GM23338 (cell line): ENCODE measurements at regions not wholly inside any gene's neighbourhood (a gene's known extent, or its start where the extent isn't known, plus 50 kb on each side); places are given as distances from the start of the nearest gene placed in this dataset.
A peak's percentile ranks its signal among the peaks of the same experiment; 100 is the strongest.

Experiments used
- ATAC-seq: fragments of 200-7000 bp; cut with Tn5 transposase; 3 replicates; pipeline ENCODE4 v1.9.1; 2020
- DNase-seq: peaks from one replicate; pipeline ENCODE4 v3.0.0-alpha.2; 2015; ENCODE audit warnings: low spot score
- H2AFZ ChIP-seq: fragments of 200-600 bp; sonication (generic); 2 replicates; pipeline ENCODE4 v1.8.0; 2016; ENCODE audit warnings: antibody characterized with exemption, mild to moderate bottlenecking, moderate library complexity
- H3F3A ChIP-seq: fragments of 200-600 bp; sonication (generic); replicated peaks from 2 replicates; pipeline ENCODE4 v1.8.0; 2017; ENCODE audit warnings: antibody characterized with exemption, mixed run types, low read depth
- H3K27ac ChIP-seq: fragments of 200-600 bp; sonication (generic); 2 replicates; pipeline ENCODE4 v1.6.1; 2016; ENCODE audit warnings: low read depth
- H3K27me3 ChIP-seq: fragments of 200-600 bp; sonication (generic); 2 replicates; pipeline ENCODE4 v1.8.0; 2016; ENCODE audit warnings: mild to moderate bottlenecking, mixed run types, moderate library complexity; ENCODE audit not compliant: insufficient read depth
- H3K36me3 ChIP-seq: fragments of 200-600 bp; sonication (generic); 2 replicates; pipeline ENCODE4 v1.8.0; 2016; ENCODE audit warnings: mild to moderate bottlenecking; ENCODE audit not compliant: insufficient read depth
- H3K4me1 ChIP-seq: fragments of 200-600 bp; sonication (generic); 2 replicates; pipeline ENCODE4 v1.8.0; 2016; ENCODE audit warnings: mild to moderate bottlenecking, moderate library complexity; ENCODE audit not compliant: insufficient read depth
- H3K4me2 ChIP-seq: fragments of 200-600 bp; sonication (generic); 2 replicates; pipeline ENCODE4 v1.7.1; 2017; ENCODE audit warnings: mixed run types
- H3K4me3 ChIP-seq: fragments of 200-600 bp; sonication (generic); 2 replicates; pipeline ENCODE4 v1.6.1; 2016; ENCODE audit warnings: mixed run types
- H3K79me2 ChIP-seq: fragments of 200-600 bp; sonication (generic); replicated peaks from 2 replicates; pipeline ENCODE4 v1.8.0; 2017; ENCODE audit warnings: mild to moderate bottlenecking; ENCODE audit not compliant: insufficient read depth
- H3K9me2 ChIP-seq: fragments of 200-600 bp; sonication (generic); 2 replicates; pipeline ENCODE4 v1.8.0; 2017; ENCODE audit not compliant: insufficient read depth
- H4K20me1 ChIP-seq: fragments of 200-600 bp; sonication (generic); replicated peaks from 2 replicates; pipeline ENCODE4 v1.8.0; 2017; ENCODE audit warnings: mild to moderate bottlenecking; ENCODE audit not compliant: insufficient read depth
- H3K27ac Mint-ChIP-seq: 2 replicates; pipeline ENCODE4 v1.8.0; 2020; ENCODE audit warnings: inconsistent platforms, mild to moderate bottlenecking, moderate library complexity, mixed read lengths
- H3K27me3 Mint-ChIP-seq: 3 replicates; pipeline ENCODE4 v1.8.0; 2022; ENCODE audit warnings: low read depth, mild to moderate bottlenecking, moderate library complexity, mixed read lengths, inconsistent platforms; ENCODE audit not compliant: insufficient read depth, poor library complexity
- H3K36me3 Mint-ChIP-seq: 3 replicates; pipeline ENCODE4 v1.8.0; 2021; ENCODE audit warnings: low read depth, mild to moderate bottlenecking, inconsistent platforms, moderate library complexity, mixed read lengths
- H3K4me1 Mint-ChIP-seq: 3 replicates; pipeline ENCODE4 v1.8.0; 2020; ENCODE audit warnings: mild to moderate bottlenecking, inconsistent platforms, mixed read lengths
- H3K4me3 Mint-ChIP-seq: 3 replicates; pipeline ENCODE4 v1.8.0; 2021; ENCODE audit warnings: moderate library complexity, mild to moderate bottlenecking, inconsistent platforms, mixed read lengths
- H3K9me3 Mint-ChIP-seq: 3 replicates; pipeline ENCODE4 v1.8.0; 2020; ENCODE audit warnings: moderate library complexity, mild to moderate bottlenecking, inconsistent platforms, mixed read lengths
- CREB1 ChIP-seq: fragments of 250-450 bp; sonication (Bioruptor Pico); IDR thresholded peaks from 2 replicates; pipeline ENCODE4 v1.5.0; 2020; ENCODE audit warnings: low read depth, mild to moderate bottlenecking, moderate library complexity
- ETS1 ChIP-seq: IDR thresholded peaks from 2 replicates; pipeline ENCODE4 v1.6.1; 2016; ENCODE audit warnings: antibody characterized with exemption
- EZH2 ChIP-seq: fragments of 200-600 bp; sonication (generic); IDR thresholded peaks from one replicate; pipeline ENCODE4 v1.8.0; 2017; ENCODE audit warnings: antibody characterized with exemption, mild to moderate bottlenecking, low read depth; ENCODE audit not compliant: unreplicated experiment
- EZH2phosphoT487 ChIP-seq: fragments of 200-600 bp; sonication (generic); IDR thresholded peaks from one replicate; pipeline ENCODE4 v1.8.1; 2018; ENCODE audit warnings: antibody characterized with exemption; ENCODE audit not compliant: unreplicated experiment
- JUNB ChIP-seq: IDR thresholded peaks from one replicate; pipeline ENCODE4 v1.6.1; 2016; ENCODE audit warnings: antibody characterized with exemption; ENCODE audit not compliant: unreplicated experiment
- NANOG ChIP-seq: IDR thresholded peaks from 2 replicates; pipeline ENCODE4 v1.6.1; 2016; ENCODE audit warnings: antibody characterized with exemption, borderline replicate concordance
- POLR2AphosphoS5 ChIP-seq: IDR thresholded peaks from 2 replicates; pipeline ENCODE4 v1.6.1; 2016; ENCODE audit warnings: antibody characterized with exemption, low read depth
- STAT1 ChIP-seq: IDR thresholded peaks from one replicate; pipeline ENCODE4 v1.6.1; 2016; ENCODE audit warnings: antibody characterized with exemption; ENCODE audit not compliant: unreplicated experiment
- ZNF114 ChIP-seq: fragments of 250-450 bp; sonication (Bioruptor Pico); IDR thresholded peaks from 2 replicates; pipeline ENCODE4 v1.5.0; 2020; ENCODE audit warnings: mild to moderate bottlenecking, moderate library complexity
- ZNF331 ChIP-seq: fragments of 250-450 bp; sonication (Bioruptor Pico); IDR thresholded peaks from 2 replicates; pipeline ENCODE4 v1.5.0; 2020; ENCODE audit warnings: low read depth, mild to moderate bottlenecking, moderate library complexity
- TF ChIP-seq, protein P1 (sequence below), 2 experiments: fragments of 200-600 bp in 1 of 2; sonication (generic) in 1 of 2; conservative IDR thresholded peaks; 2 replicates each; pipeline versions ENCODE4 v1.5.1 to v1.6.1; 2016 to 2017; ENCODE audit warnings: antibody characterized with exemption in 2 of 2, low read depth in 2 of 2, mild to moderate bottlenecking in 2 of 2, moderate library complexity in 1 of 2
- TF ChIP-seq, protein P2 (sequence below): IDR thresholded peaks from one replicate; pipeline ENCODE4 v1.6.1; 2018; ENCODE audit warnings: antibody characterized with exemption; ENCODE audit not compliant: unreplicated experiment

GRCh38 chr9:115524453-115525059, 406.6 kb upstream of the TNC start:
- TF ChIP-seq, protein P1, sequence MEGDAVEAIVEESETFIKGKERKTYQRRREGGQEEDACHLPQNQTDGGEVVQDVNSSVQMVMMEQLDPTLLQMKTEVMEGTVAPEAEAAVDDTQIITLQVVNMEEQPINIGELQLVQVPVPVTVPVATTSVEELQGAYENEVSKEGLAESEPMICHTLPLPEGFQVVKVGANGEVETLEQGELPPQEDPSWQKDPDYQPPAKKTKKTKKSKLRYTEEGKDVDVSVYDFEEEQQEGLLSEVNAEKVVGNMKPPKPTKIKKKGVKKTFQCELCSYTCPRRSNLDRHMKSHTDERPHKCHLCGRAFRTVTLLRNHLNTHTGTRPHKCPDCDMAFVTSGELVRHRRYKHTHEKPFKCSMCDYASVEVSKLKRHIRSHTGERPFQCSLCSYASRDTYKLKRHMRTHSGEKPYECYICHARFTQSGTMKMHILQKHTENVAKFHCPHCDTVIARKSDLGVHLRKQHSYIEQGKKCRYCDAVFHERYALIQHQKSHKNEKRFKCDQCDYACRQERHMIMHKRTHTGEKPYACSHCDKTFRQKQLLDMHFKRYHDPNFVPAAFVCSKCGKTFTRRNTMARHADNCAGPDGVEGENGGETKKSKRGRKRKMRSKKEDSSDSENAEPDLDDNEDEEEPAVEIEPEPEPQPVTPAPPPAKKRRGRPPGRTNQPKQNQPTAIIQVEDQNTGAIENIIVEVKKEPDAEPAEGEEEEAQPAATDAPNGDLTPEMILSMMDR (conservative IDR thresholded peaks at IDR 0.05; ENCODE audit: low read depth in 2 of 2): peak; percentile 83 to 89
- TF ChIP-seq JUNB: no peak
- no peak for TF ChIP-seq POLR2AphosphoS5
- no peak for TF ChIP-seq EZH2phosphoT487
- Histone ChIP-seq H4K20me1 (no peaks in the 10 kb centered on the region; the same call in 1 of the 2 replicates), H3K4me3 (no peak overlapping the region), H3K4me1 (no peaks in the 10 kb centered on the region), H3F3A (no peaks in the 10 kb centered on the region), H3K4me2 (no peak overlapping the region), H3K27me3 (no peaks in the 10 kb centered on the region), H3K79me2 (no peaks in the 10 kb centered on the region), H3K27ac (no peak overlapping the region), H3K9me2 (no peaks in the 10 kb centered on the region; the same call in 1 of the 2 replicates), H3K36me3 (no peaks in the 10 kb centered on the region), H2AFZ (no peak overlapping the region)
- DNase-seq: peak; percentile 81
- no peak overlapping the region for H3K27ac Mint-ChIP-seq
- peaks cover 2% of the 10 kb centered on the region; the same call in 1 of the 3 replicates for H3K4me1 Mint-ChIP-seq
- H3K9me3 Mint-ChIP-seq: no peaks in the 10 kb centered on the region; the same call in 1 of the 3 replicates
- H3K36me3 Mint-ChIP-seq: peaks cover 27% of the 10 kb centered on the region; the same call in 2 of the 3 replicates
- peak; percentile 71 for ATAC-seq
- no peak overlapping the region for H3K4me3 Mint-ChIP-seq
- no peaks in the 10 kb centered on the region for H3K27me3 Mint-ChIP-seq

GRCh38 chr9:115525111-115526058, 407.4 kb upstream of the TNC start:
- no peak overlapping the region for H3K4me3 Mint-ChIP-seq
- no peaks in the 10 kb centered on the region for H3K36me3 ChIP-seq
- H3K4me2 ChIP-seq: no peak overlapping the region
- H3K9me3 Mint-ChIP-seq: no peaks in the 10 kb centered on the region; the same call in 1 of the 3 replicates
- no peak overlapping the region for H2AFZ ChIP-seq
- peaks cover 24% of the 10 kb centered on the region; the same call in 2 of the 3 replicates for H3K36me3 Mint-ChIP-seq
- H3K27ac Mint-ChIP-seq: no peak overlapping the region
- H3K4me1 ChIP-seq: no peaks in the 10 kb centered on the region
- H3K27me3 ChIP-seq: no peaks in the 10 kb centered on the region
- H3K27me3 Mint-ChIP-seq: no peaks in the 10 kb centered on the region
- H3K4me3 ChIP-seq: no peak overlapping the region
- DNase-seq: no peak
- H3K27ac ChIP-seq: no peak overlapping the region
- peaks cover 2% of the 10 kb centered on the region; the same call in 1 of the 3 replicates for H3K4me1 Mint-ChIP-seq
- no peaks in the 10 kb centered on the region for H3F3A ChIP-seq
- peaks cover 2% of the 10 kb centered on the region; the same call in 1 of the 2 replicates for H3K9me2 ChIP-seq
- H4K20me1 ChIP-seq: no peaks in the 10 kb centered on the region; the same call in 1 of the 2 replicates
- ATAC-seq: no peak
- no peaks in the 10 kb centered on the region for H3K79me2 ChIP-seq
- TF ChIP-seq JUNB (no peak), CREB1 (CRISPR knock-in tag) (no peak), ZNF331 (CRISPR knock-in tag) (no peak), STAT1 (no peak), ZNF114 (CRISPR knock-in tag) (no peak), POLR2AphosphoS5 (no peak), NANOG (no peak), EZH2 (no peak), EZH2phosphoT487 (no peak), ETS1 (no peak)
- TF ChIP-seq, protein P1 (conservative IDR thresholded peaks at IDR 0.05; ENCODE audit: low read depth in 2 of 2): no peak
- TF ChIP-seq, protein P2, sequence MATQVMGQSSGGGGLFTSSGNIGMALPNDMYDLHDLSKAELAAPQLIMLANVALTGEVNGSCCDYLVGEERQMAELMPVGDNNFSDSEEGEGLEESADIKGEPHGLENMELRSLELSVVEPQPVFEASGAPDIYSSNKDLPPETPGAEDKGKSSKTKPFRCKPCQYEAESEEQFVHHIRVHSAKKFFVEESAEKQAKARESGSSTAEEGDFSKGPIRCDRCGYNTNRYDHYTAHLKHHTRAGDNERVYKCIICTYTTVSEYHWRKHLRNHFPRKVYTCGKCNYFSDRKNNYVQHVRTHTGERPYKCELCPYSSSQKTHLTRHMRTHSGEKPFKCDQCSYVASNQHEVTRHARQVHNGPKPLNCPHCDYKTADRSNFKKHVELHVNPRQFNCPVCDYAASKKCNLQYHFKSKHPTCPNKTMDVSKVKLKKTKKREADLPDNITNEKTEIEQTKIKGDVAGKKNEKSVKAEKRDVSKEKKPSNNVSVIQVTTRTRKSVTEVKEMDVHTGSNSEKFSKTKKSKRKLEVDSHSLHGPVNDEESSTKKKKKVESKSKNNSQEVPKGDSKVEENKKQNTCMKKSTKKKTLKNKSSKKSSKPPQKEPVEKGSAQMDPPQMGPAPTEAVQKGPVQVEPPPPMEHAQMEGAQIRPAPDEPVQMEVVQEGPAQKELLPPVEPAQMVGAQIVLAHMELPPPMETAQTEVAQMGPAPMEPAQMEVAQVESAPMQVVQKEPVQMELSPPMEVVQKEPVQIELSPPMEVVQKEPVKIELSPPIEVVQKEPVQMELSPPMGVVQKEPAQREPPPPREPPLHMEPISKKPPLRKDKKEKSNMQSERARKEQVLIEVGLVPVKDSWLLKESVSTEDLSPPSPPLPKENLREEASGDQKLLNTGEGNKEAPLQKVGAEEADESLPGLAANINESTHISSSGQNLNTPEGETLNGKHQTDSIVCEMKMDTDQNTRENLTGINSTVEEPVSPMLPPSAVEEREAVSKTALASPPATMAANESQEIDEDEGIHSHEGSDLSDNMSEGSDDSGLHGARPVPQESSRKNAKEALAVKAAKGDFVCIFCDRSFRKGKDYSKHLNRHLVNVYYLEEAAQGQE: no peak
